Subcutaneous abdominal adipose tissue (tissue), 5 donors: ENCODE measurements at regions not wholly inside any gene's neighbourhood (a gene's known extent, or its start where the extent isn't known, plus 50 kb on each side); places are given as distances from the start of the nearest gene placed in this dataset.

Experiments used
- H3K27ac ChIP-seq: one replicate; pipeline ENCODE4 v1.7.0; 2013; ENCODE audit warnings: low read depth, mild to moderate bottlenecking, inconsistent platforms, low read length, moderate library complexity
- H3K27me3 ChIP-seq, 5 donors: one replicate each; pipeline ENCODE4 v1.7.0; 2013; ENCODE audit warnings: low read length in 5 of 5, inconsistent platforms in 1 of 5; ENCODE audit not compliant: control insufficient read depth in 5 of 5, insufficient read depth in 4 of 5
- H3K36me3 ChIP-seq, 5 donors: one replicate each; pipeline ENCODE4 v1.7.0; 2013; ENCODE audit warnings: low read length in 5 of 5; ENCODE audit not compliant: control insufficient read depth in 5 of 5, insufficient read depth in 5 of 5
- H3K4me1 ChIP-seq, 5 donors: one replicate each; pipeline ENCODE4 v1.7.0; 2013; ENCODE audit warnings: low read length in 5 of 5, mild to moderate bottlenecking in 3 of 5, moderate library complexity in 1 of 5; ENCODE audit not compliant: control insufficient read depth in 5 of 5, insufficient read depth in 5 of 5
- H3K4me3 ChIP-seq, 5 donors: one replicate each; pipeline ENCODE4 v1.7.0; 2013; ENCODE audit warnings: low read length in 5 of 5, low read depth in 1 of 5
- H3K9ac ChIP-seq, 5 donors: one replicate each; pipeline ENCODE4 v1.7.0; 2013; ENCODE audit warnings: low read length in 5 of 5, mild to moderate bottlenecking in 4 of 5, moderate library complexity in 3 of 5
- H3K9me3 ChIP-seq, 5 donors: one replicate each; pipeline ENCODE4 v1.7.0; 2013; ENCODE audit warnings: low read length in 5 of 5; ENCODE audit not compliant: control insufficient read depth in 5 of 5
- donor health status: healthy.
- donor health status: healthy.
- donor health status: healthy.
- donor health status: healthy.
- donor health status: healthy.

GRCh38 chr10:21034241-21034640 lies 137.1 kb upstream of the NEBL start:
- H3K4me1 ChIP-seq, result no peaks in the 10 kb centered on the region
- no peak overlapping the region for H3K27ac ChIP-seq
- H3K36me3 ChIP-seq, result no peaks in the 10 kb centered on the region
- H3K9ac ChIP-seq, result no peak overlapping the region
- H3K27me3 ChIP-seq, result no peaks in the 10 kb centered on the region
- peaks cover 0 to 5% (median 0%) of the 10 kb centered on the region in 5 donors for H3K9me3 ChIP-seq
- no peak overlapping the region for H3K4me3 ChIP-seq

GRCh38 chr10:21032587-21033319 lies 135.6 kb upstream of the NEBL start:
- Histone ChIP-seq H3K4me1 (no peaks in the 10 kb centered on the region), H3K27ac (no peak overlapping the region), H3K4me3 (no peak overlapping the region), H3K27me3 (no peaks in the 10 kb centered on the region), H3K9ac (no peak overlapping the region), H3K9me3 (peaks cover 0 to 5% (median 0%) of the 10 kb centered on the region in 5 donors), H3K36me3 (no peaks in the 10 kb centered on the region)

DNA sequence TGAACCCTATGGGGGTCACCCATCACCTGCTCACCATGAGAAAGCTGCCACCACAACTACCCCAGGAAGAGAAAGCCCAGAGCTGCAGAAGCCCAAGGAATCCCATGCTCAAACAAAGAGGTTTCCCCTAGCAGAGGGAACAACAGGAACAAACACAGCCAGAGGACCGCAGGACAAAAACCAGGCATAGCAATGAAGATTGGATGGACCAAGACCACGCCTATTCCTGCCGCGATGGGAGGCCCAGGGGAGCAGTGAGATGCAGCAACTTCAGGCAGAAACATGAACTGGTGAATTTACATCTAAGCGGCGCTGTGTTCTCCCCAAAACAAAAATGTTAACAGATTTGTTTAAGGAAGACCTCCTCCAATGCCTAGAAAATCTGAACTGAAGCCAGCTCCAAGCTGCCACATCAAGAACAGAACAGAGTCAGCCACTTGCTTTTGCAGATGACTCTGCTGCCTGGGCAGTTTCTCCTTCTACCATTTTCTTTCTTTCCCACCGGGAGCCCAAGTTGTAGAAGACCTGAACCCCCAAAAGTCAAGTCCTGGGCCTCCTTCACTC lies 134.2 kb upstream of the NEBL start:
- no peak overlapping the region for H3K27ac ChIP-seq
- peaks cover 0 to 5% (median 0%) of the 10 kb centered on the region in 5 donors for H3K9me3 ChIP-seq
- no peak overlapping the region for H3K4me3 ChIP-seq
- no peaks in the 10 kb centered on the region for H3K36me3 ChIP-seq
- no peaks in the 10 kb centered on the region for H3K4me1 ChIP-seq
- no peak overlapping the region for H3K9ac ChIP-seq
- H3K27me3 ChIP-seq, result no peaks in the 10 kb centered on the region

GRCh38 chr10:21030091-21030490 lies 133.0 kb upstream of the NEBL start:
- no peak overlapping the region for H3K27ac ChIP-seq
- no peaks in the 10 kb centered on the region for H3K27me3 ChIP-seq
- H3K9ac ChIP-seq, result no peak overlapping the region
- peaks cover 0 to 5% (median 0%) of the 10 kb centered on the region in 5 donors for H3K9me3 ChIP-seq
- no peaks in the 10 kb centered on the region for H3K36me3 ChIP-seq
- no peak overlapping the region for H3K4me3 ChIP-seq
- H3K4me1 ChIP-seq, result no peaks in the 10 kb centered on the region

- Histone ChIP-seq H3K36me3 (no peaks in the 10 kb centered on the region), H3K9ac (no peak overlapping the region), H3K9me3 (no peaks in the 10 kb centered on the region), H3K4me3 (no peak overlapping the region), H3K4me1 (peaks cover 0 to 2% (median 0%) of the 10 kb centered on the region in 5 donors), H3K27ac (no peak overlapping the region), H3K27me3 (no peaks in the 10 kb centered on the region)
Measured at GRCh38 chr10:21022821-21023220, 125.7 kb upstream of the NEBL start.

- Histone ChIP-seq H3K9ac (no peak overlapping the region), H3K4me3 (no peak overlapping the region), H3K27ac (no peak overlapping the region), H3K9me3 (no peaks in the 10 kb centered on the region), H3K36me3 (no peaks in the 10 kb centered on the region), H3K4me1 (peaks cover 0 to 2% (median 0%) of the 10 kb centered on the region in 5 donors), H3K27me3 (no peaks in the 10 kb centered on the region)
Measured at GRCh38 chr10:21021843-21022594, 124.9 kb upstream of the NEBL start.

GRCh38 chr10:21021231-21021630 lies 124.1 kb upstream of the NEBL start:
- no peaks in the 10 kb centered on the region for H3K9me3 ChIP-seq
- no peaks in the 10 kb centered on the region for H3K36me3 ChIP-seq
- no peak overlapping the region for H3K9ac ChIP-seq
- no peaks in the 10 kb centered on the region for H3K27me3 ChIP-seq
- H3K4me1 ChIP-seq, result peaks cover 0 to 2% (median 0%) of the 10 kb centered on the region in 5 donors
- H3K27ac ChIP-seq, result no peak overlapping the region
- no peak overlapping the region for H3K4me3 ChIP-seq

GRCh38 chr10:21020545-21020944 lies 123.4 kb upstream of the NEBL start:
- Histone ChIP-seq H3K27me3 (no peaks in the 10 kb centered on the region), H3K4me3 (no peak overlapping the region)

GRCh38 chr10:21019436-21019835 lies 122.3 kb upstream of the NEBL start:
- peaks cover 0 to 3% (median 0%) of the 10 kb centered on the region in 5 donors for H3K4me1 ChIP-seq
- no peak overlapping the region for H3K27ac ChIP-seq
- H3K36me3 ChIP-seq, result no peaks in the 10 kb centered on the region
- no peak overlapping the region for H3K4me3 ChIP-seq
- no peaks in the 10 kb centered on the region for H3K9me3 ChIP-seq
- H3K9ac ChIP-seq, result no peak overlapping the region
- no peaks in the 10 kb centered on the region for H3K27me3 ChIP-seq

More at GRCh38 chr10:21020545-21020944, 123.4 kb upstream of the NEBL start:
- no peaks in the 10 kb centered on the region for H3K9me3 ChIP-seq
- H3K9ac ChIP-seq, result no peak overlapping the region
- no peaks in the 10 kb centered on the region for H3K36me3 ChIP-seq
- no peak overlapping the region for H3K27ac ChIP-seq
- peaks cover 0 to 2% (median 0%) of the 10 kb centered on the region in 5 donors for H3K4me1 ChIP-seq

DNA sequence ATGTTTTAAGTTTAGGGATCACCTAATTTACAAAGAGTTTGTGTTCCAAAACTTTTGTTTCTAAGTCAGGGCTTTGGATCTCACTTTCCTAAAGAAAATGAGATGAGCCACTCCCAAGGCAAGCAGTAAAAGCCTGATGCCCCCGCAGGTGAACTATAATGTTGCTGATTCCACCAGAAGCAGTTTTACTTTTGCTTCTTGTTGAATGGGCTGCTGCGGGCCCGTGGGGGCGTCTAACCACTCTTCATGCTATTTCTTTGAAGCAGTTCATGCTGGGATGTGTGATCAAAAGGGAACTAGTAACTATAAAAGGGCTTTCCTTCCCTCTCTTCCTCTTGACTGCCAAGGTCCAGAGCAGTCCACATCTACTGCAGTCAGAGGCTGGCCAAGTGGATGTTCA lies 118.7 kb upstream of the NEBL start:
- H3K27ac ChIP-seq, result no peak overlapping the region
- peaks cover 0 to 7% (median 2%) of the 10 kb centered on the region in 5 donors for H3K4me1 ChIP-seq

More for the DNA sequence above, 118.7 kb upstream of the NEBL start:
- peaks cover 0 to 2% (median 0%) of the 10 kb centered on the region in 5 donors for H3K27me3 ChIP-seq
- H3K9ac ChIP-seq, result no peak overlapping the region
- H3K36me3 ChIP-seq, result no peaks in the 10 kb centered on the region
- no peaks in the 10 kb centered on the region for H3K9me3 ChIP-seq
- H3K4me3 ChIP-seq, result no peak overlapping the region
